ENCODE measurements at regions not wholly inside any gene's neighbourhood (a gene's known extent, or its start where the extent isn't known, plus 50 kb on each side); places are given as distances from the start of the nearest gene placed in this dataset.

DNA sequence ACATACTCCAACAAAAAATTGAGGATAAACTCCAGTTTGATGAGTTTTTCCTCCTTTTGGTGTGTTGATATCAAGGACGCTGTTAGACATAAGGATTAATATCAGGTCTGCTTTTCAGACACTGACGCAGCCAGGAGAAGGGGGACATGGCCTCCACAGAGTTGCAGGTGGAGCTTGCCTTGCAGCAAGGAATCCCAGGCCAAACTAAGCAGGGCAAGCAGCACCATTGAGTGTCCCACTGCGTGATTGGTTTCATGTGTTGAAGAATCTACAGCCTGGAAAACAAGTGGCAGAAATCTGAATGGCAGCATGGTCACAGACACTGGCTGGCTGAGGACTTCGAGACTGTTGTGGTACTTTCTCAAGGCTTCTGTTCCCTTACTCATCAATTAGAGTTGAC is 777.6 kb downstream of the KCNJ18 start:
- Histone ChIP-seq H3K27ac (no peak overlapping the region), H3K9me3 (ENCODE audit: low read depth) (peaks cover 24% of the 10 kb centered on the region), H3K4me1 (no peaks in the 10 kb centered on the region), H3K79me2 (ENCODE audit: low read depth) (no peaks in the 10 kb centered on the region), H3K36me3 (no peaks in the 10 kb centered on the region), H3F3A (ENCODE audit: low read depth) (no peaks in the 10 kb centered on the region), H3K4me2 (no peak overlapping the region), H3K9ac (no peak overlapping the region), H3K27me3 (no peaks in the 10 kb centered on the region), H4K20me1 (ENCODE audit: low read depth) (no peaks in the 10 kb centered on the region), H3K4me3 (no peak overlapping the region), H2AFZ (replicated peaks) (no peak overlapping the region)
- DNase-seq (ENCODE audit: low spot score) = no peak
- Mint-ChIP-seq H3K36me3 (no peaks in the 10 kb centered on the region), H3K9me3 (peaks cover 43% of the 10 kb centered on the region), H3K27ac (no peak overlapping the region), H3K27me3 (ENCODE audit: insufficient read depth, low read depth) (peaks cover 8% of the 10 kb centered on the region), H3K4me3 (no peak overlapping the region), H3K4me1 (no peaks in the 10 kb centered on the region)
- TF ChIP-seq EZH2 (IDR thresholded peaks at IDR 0.05) (no peak), CTCF (IDR thresholded peaks at IDR 0.05) (no peak), EZH2phosphoT487 (IDR thresholded peaks at IDR 0.05) (no peak)

DNA sequence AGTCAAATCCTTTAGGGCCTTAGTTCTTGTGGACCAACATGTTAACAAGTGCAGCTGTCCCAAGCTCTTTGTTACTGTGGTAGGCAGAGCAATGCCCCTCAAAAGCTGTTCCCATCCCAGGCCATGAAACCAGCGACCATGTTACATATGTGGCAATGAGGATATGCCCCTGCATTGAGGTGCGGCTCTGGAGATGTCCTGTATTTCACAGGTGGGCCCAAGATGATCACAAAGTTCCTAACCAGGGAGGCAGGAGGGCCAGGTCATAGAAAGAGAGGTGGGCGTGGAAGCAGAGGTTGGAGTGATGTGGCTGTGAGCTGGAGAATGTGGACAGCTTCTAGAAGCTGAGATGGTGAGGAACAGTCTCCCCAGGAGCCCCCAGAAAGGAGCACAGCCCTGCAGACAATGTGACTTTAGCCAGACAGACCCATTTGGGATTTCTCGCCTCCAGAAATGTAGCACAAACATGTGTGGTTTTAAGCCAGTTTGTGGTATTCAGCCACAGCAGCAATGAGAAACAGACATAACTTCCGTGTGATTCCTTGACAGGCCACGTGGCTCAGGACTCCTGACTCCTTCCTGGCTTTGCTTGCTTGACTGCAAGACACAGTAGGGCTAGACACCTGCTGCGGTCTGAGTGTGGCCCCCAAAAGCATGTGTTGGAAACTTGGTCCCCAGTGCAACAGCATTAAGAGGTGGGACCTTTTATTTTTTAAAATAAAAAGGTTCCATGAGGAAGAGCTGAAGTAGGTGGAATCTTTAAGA is 778.3 kb downstream of the KCNJ18 start:
- Mint-ChIP-seq H3K4me3 (no peak overlapping the region), H3K9me3 (peaks cover 45% of the 10 kb centered on the region), H3K4me1 (no peaks in the 10 kb centered on the region), H3K27ac (no peak overlapping the region), H3K27me3 (ENCODE audit: insufficient read depth, low read depth) (peaks cover 5% of the 10 kb centered on the region), H3K36me3 (no peaks in the 10 kb centered on the region)
- Histone ChIP-seq H3K4me2 (no peak overlapping the region), H3K9ac (no peak overlapping the region), H3K27ac (no peak overlapping the region), H3K79me2 (ENCODE audit: low read depth) (no peaks in the 10 kb centered on the region), H3K36me3 (no peaks in the 10 kb centered on the region), H3K27me3 (no peaks in the 10 kb centered on the region), H3F3A (ENCODE audit: low read depth) (no peaks in the 10 kb centered on the region), H3K4me1 (no peaks in the 10 kb centered on the region), H3K9me3 (ENCODE audit: low read depth) (peaks cover 18% of the 10 kb centered on the region), H4K20me1 (ENCODE audit: low read depth) (no peaks in the 10 kb centered on the region), H3K4me3 (no peak overlapping the region), H2AFZ (replicated peaks) (no peak overlapping the region)
- TF ChIP-seq EZH2 (IDR thresholded peaks at IDR 0.05) (no peak), CTCF (IDR thresholded peaks at IDR 0.05) (no peak), EZH2phosphoT487 (IDR thresholded peaks at IDR 0.05) (no peak)
- DNase-seq (ENCODE audit: low spot score) = no peak

DNA sequence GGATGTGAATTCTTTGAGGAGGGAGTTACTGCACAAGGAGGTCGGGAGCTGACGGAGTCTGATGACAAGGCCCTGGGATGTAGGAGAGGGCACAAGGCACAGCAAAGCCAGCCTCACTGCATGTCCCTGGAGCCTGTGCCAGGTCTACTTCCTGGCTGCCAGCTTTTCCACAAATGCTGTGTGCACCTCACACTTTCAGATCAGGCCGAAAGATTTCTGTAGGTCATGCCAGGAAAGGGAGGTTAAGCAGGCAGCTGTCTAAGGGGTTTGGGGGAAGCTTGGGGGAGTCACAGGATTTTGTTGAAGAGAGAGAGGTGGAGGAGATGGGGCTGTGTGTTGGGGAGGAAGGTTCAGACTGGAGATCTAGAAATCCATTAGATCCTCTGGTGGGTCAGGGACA is 792.5 kb downstream of the KCNJ18 start:
- Histone ChIP-seq H3K36me3 (no peaks in the 10 kb centered on the region), H3F3A (ENCODE audit: low read depth) (no peaks in the 10 kb centered on the region), H3K79me2 (ENCODE audit: low read depth) (no peaks in the 10 kb centered on the region), H3K27ac (no peak overlapping the region), H3K4me1 (no peaks in the 10 kb centered on the region), H3K27me3 (no peaks in the 10 kb centered on the region), H4K20me1 (ENCODE audit: low read depth) (no peaks in the 10 kb centered on the region), H3K4me3 (no peak overlapping the region), H3K4me2 (no peak overlapping the region), H3K9me3 (ENCODE audit: low read depth) (peaks cover 12% of the 10 kb centered on the region), H2AFZ (replicated peaks) (no peak overlapping the region), H3K9ac (no peak overlapping the region)
- Mint-ChIP-seq H3K27me3 (ENCODE audit: insufficient read depth, low read depth) (no peaks in the 10 kb centered on the region), H3K4me3 (no peak overlapping the region), H3K27ac (no peak overlapping the region), H3K36me3 (no peaks in the 10 kb centered on the region), H3K9me3 (peaks cover 40% of the 10 kb centered on the region), H3K4me1 (no peaks in the 10 kb centered on the region)
- TF ChIP-seq EZH2 (IDR thresholded peaks at IDR 0.05) (no peak), CTCF (IDR thresholded peaks at IDR 0.05) (no peak), EZH2phosphoT487 (IDR thresholded peaks at IDR 0.05) (no peak)
- no peak for DNase-seq (ENCODE audit: low spot score)

Data from neural progenitor cell (in vitro differentiated cells).